ENCODE measurements at regions not wholly inside any gene's neighbourhood (a gene's known extent, or its start where the extent isn't known, plus 50 kb on each side); places are given as distances from the start of the nearest gene placed in this dataset.

DNA sequence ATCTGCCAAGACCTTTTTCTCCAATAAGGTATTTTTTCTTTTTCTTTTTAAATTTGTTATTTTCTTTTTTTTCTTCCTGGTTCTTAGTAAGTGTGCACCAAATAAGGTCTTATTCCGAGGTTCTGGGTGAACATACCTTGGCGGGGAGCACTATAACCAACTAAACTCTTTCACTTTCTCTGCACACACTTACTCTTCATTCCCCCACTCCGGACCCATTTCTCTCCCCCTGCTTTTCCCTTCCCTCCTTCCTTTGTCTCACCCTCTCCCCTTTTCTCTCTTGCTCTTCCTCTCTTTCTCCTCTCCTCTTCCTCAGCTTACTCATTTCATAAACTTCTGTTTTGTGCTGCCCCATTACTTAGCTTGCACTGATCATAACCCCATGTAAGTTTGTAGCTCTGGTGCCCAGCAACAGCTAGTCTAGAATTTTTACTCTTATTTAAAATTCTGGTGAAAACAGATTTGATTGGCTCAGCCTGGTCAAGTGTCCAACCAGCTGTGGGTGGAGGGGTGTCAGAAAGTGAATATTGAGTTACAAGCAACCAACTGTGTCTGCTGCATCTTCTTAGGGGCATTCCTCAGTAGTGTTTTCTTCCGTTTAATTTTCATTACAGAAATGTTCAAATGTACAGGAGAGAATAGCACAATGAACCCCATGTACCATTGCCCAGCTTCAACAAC is 297.5 kb downstream of the SHQ1 start:
- H3K36me3 ChIP-seq, result no peaks in the 10 kb centered on the region
- no peaks in the 10 kb centered on the region for H3K4me1 ChIP-seq

DNA sequence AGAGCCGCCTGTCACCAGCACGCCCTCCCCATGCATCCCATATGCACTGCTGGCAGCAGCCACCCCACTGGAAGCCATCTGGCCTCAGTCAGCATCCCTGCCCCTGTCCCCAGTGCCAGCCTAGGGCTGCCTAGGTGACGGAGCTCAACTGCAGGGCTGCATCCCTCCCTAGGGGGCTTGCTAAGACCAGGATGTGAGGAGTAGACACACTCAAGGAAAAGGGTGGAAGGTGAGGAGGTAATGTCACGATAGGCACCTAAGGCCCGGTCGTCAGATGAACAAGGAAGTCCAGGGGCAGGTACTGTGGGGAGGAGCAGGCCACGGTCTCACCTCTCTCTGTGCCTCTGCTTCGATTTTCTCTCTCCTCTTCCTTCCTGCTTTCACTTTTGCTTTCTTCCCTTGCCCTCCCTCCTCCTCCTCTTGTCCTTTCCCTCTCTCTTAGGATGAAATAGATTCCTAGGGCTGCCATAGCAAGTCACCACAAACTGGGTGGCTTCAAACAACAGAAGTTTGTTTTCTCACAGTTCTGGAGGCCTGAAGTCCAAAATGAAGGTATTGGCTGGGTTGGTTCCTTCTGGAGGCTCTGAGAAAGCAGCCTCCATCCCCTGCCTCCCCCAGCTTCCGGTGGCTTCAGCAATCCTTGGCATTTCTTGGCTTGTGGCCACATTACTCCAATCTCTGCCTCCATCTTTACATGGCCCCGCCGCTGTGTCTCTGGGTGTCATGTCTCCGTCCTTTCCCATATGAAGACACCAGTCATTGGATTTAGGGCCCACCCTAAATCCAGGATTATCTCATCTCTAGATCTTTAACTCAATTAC is 298.3 kb downstream of the SHQ1 start:
- H3K27ac ChIP-seq, result no peak overlapping the region
- H3K4me1 ChIP-seq, result no peaks in the 10 kb centered on the region
- H3K27me3 ChIP-seq, result no peaks in the 10 kb centered on the region
- no peak for DNase-seq (ENCODE audit: low spot score)
- no peak overlapping the region for H3K4me3 ChIP-seq
- H3K9me3 ChIP-seq, result no peaks in the 10 kb centered on the region
- no peaks in the 10 kb centered on the region for H3K36me3 ChIP-seq
- TF ChIP-seq, protein P1, sequence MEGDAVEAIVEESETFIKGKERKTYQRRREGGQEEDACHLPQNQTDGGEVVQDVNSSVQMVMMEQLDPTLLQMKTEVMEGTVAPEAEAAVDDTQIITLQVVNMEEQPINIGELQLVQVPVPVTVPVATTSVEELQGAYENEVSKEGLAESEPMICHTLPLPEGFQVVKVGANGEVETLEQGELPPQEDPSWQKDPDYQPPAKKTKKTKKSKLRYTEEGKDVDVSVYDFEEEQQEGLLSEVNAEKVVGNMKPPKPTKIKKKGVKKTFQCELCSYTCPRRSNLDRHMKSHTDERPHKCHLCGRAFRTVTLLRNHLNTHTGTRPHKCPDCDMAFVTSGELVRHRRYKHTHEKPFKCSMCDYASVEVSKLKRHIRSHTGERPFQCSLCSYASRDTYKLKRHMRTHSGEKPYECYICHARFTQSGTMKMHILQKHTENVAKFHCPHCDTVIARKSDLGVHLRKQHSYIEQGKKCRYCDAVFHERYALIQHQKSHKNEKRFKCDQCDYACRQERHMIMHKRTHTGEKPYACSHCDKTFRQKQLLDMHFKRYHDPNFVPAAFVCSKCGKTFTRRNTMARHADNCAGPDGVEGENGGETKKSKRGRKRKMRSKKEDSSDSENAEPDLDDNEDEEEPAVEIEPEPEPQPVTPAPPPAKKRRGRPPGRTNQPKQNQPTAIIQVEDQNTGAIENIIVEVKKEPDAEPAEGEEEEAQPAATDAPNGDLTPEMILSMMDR (IDR thresholded peaks at IDR 0.05), result no peak

More for the DNA sequence above, 297.5 kb downstream of the SHQ1 start:
- TF ChIP-seq, protein P1 (IDR thresholded peaks at IDR 0.05), result no peak
- Histone ChIP-seq H3K4me3 (no peak overlapping the region), H3K27me3 (no peaks in the 10 kb centered on the region), H3K9me3 (no peaks in the 10 kb centered on the region), H3K27ac (no peak overlapping the region)
- no peak for DNase-seq (ENCODE audit: low spot score)

DNA sequence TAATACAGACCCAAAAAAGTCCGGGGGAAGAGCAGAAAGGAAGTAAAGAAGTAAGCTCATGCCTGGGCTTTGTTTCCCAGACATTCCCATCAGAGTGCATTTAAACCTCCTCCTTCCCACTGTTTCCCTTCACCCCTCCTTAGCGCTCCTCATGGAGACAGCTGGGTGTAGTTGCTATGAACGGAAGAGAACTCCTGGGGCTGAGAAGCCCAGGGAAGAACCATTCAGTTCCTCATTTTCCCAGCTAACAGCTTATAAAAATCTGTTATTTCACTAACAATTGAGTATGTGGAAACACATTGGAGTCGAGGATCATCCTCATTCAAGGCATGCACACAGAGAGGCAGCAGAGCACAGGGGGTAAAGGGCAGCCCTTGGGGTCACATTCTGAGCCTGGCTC is 299.3 kb downstream of the SHQ1 start:
- Histone ChIP-seq H3K9me3 (no peaks in the 10 kb centered on the region), H3K4me1 (no peaks in the 10 kb centered on the region), H3K36me3 (no peaks in the 10 kb centered on the region), H3K27me3 (no peaks in the 10 kb centered on the region), H3K27ac (no peak overlapping the region), H3K4me3 (no peak overlapping the region)
- DNase-seq (ENCODE audit: low spot score), result no peak
- TF ChIP-seq, protein P1 (IDR thresholded peaks at IDR 0.05), result no peak

DNA sequence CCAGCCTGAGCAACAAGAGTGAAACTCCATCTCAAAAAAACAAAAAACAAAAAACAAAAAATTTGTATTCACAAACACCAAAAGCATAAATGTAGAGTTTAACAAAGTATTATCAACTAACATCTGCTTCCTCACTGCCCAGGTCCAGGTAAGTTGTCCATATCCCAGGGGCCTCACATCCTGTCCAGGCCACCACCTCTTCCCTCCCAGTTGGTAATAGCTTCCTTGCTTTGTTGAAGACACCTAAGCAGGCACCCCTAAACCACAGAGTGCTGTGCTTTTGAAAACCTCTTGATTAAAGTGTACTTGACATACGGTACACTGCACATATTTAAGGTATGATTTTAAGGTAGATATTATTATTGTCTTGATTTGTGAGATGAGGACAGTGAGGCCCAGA is 299.8 kb downstream of the SHQ1 start:
- no peaks in the 10 kb centered on the region for H3K27me3 ChIP-seq
- no peak overlapping the region for H3K27ac ChIP-seq
- no peak overlapping the region for H3K4me3 ChIP-seq
- TF ChIP-seq, protein P1 (IDR thresholded peaks at IDR 0.05), result no peak
- H3K9me3 ChIP-seq, result no peaks in the 10 kb centered on the region
- no peak for DNase-seq (ENCODE audit: low spot score)
- no peaks in the 10 kb centered on the region for H3K4me1 ChIP-seq
- no peaks in the 10 kb centered on the region for H3K36me3 ChIP-seq

DNA sequence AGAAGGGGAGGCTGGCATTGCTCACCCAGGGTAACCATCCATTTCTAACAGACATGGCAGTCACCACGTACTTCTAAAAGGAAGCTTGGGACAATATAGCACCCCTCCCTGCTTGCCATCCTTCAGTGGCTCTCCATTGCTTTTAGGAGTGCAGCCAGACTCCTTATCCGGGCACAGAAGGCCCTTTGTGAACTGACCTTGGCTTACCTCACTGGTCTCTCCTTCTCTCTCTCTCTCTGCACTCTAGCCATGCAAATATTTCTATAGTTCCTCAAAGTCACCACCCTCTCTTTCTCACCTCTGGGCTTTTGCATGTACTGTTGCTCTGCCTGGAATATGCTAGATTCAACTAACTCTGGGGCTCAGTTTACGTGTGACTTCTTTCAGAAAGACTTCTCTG is 301.1 kb downstream of the SHQ1 start:
- Histone ChIP-seq H3K36me3 (no peaks in the 10 kb centered on the region), H3K4me3 (no peak overlapping the region), H3K27ac (no peak overlapping the region), H3K27me3 (no peaks in the 10 kb centered on the region), H3K4me1 (no peaks in the 10 kb centered on the region), H3K9me3 (no peaks in the 10 kb centered on the region)
- DNase-seq (ENCODE audit: low spot score), result no peak
- TF ChIP-seq, protein P1 (IDR thresholded peaks at IDR 0.05), result no peak

Measured in right atrium auricular region (tissue), 2 donors.